Tibial nerve (tissue), 4 donors: ENCODE measurements at regions not wholly inside any gene's neighbourhood (a gene's known extent, or its start where the extent isn't known, plus 50 kb on each side); places are given as distances from the start of the nearest gene placed in this dataset.

Experiments used
- CTCF ChIP-seq, 5 experiments: fragments of 200-600 bp in 3 of 5; fragments of 450-650 bp in 2 of 5; sonication (generic) in 3 of 5; IDR thresholded peaks; one replicate each; pipeline ENCODE4 v1.5.1; 2016 to 2019; ENCODE audit warnings: antibody characterized with exemption in 5 of 5, mild to moderate bottlenecking in 3 of 5, moderate library complexity in 2 of 5
- EP300 ChIP-seq, 2 donors: sonication (generic); formaldehyde crosslinking; IDR thresholded peaks; one replicate each; pipeline ENCODE4 v1.6.1; 2017; ENCODE audit warnings: antibody characterized with exemption in 2 of 2, mild to moderate bottlenecking in 1 of 2
- POLR2A ChIP-seq, 2 donors: fragments of 450-650 bp; IDR thresholded peaks; one replicate each; pipeline ENCODE4 v1.6.1; 2017; ENCODE audit warnings: antibody characterized with exemption in 2 of 2, mild to moderate bottlenecking in 2 of 2, moderate library complexity in 2 of 2

- TF ChIP-seq CTCF (IDR thresholded peaks at IDR 0.05) (no peak), EP300 (IDR thresholded peaks at IDR 0.05) (no peak), POLR2A (IDR thresholded peaks at IDR 0.05) (no peak)
Measured at GRCh38 chrX:69066021-69066757, 99.1 kb downstream of the PJA1 start.
